HG03045 (cell line): ENCODE measurements at regions not wholly inside any gene's neighbourhood (a gene's known extent, or its start where the extent isn't known, plus 50 kb on each side); places are given as distances from the start of the nearest gene placed in this dataset.

Experiments used
- ATAC-seq: cut with Tn5 transposase; IDR thresholded peaks from one replicate; pipeline ENCODE4 v1.9.1; 2021; ENCODE audit warnings: mild to moderate bottlenecking, moderate library complexity; ENCODE audit not compliant: unreplicated experiment

DNA sequence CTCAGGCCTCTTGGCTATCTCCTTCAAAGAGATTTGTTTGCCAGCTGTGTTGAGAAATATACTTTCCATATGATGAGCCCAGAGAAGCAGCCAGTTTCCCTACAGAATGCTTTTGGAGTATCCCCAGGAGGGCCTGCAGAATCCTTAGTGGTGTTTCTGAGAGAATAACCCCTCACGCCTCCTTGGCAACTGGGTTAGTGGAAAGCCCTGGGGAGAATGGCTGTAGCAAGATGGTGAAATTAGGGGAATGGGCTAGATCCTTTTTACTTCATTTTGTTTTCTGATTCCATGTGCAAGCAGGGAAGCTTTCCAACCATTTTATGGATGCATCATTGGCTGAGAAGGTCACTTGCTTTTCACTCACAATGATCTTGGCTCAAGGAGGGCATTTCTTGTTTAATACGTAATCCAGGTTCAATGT lies 364.6 kb downstream of the DMRT2 start:
- no peak for ATAC-seq

- no peak for ATAC-seq
These were observed 365.0 kb downstream of the DMRT2 start for GRCh38 chr9:1415146-1415545.

- no peak for ATAC-seq
These were observed 366.1 kb downstream of the DMRT2 start for GRCh38 chr9:1416261-1416660.

- no peak for ATAC-seq
These were observed 371.3 kb downstream of the DMRT2 start for GRCh38 chr9:1421436-1421835.

DNA sequence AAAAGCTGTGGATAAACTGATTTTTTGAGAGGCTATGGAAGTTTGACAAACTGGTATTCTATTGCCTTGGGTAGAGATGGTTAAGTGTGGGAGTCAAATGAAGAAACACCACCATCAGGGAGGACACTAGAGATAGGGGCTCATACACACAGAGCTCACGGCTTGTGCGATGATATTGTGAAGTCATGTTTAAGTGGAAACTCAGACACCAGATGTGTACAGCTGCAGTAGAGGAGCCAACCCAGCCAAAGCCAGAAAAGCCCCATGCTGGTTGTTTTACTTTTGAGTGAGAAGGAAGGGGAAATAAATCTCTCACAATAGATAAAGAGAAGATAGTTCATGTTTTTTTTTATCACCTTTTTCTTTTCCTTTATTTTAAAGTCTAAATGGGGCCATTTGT lies 377.7 kb downstream of the DMRT2 start:
- no peak for ATAC-seq

GRCh38 chr9:1429297-1429696 lies 379.1 kb downstream of the DMRT2 start:
- no peak for ATAC-seq

DNA sequence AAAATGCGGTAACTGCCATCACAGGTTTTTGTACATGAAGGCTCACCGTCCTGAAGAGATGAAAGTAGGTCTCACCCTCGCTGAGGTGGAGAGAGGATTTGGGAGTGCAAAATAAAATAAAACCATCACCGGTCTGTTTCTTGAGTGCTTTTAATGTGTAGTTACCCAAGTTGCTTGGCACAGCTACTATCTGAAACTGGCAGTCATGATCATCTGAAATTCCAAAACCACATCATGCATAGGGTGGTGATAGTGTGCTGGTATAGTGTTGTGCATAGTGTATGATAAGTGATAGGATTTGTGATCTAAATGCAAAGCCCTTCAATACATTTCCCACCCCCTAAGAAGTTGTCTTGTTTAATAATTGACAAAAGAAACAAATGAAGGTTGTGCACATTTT lies 381.3 kb downstream of the DMRT2 start:
- ATAC-seq: no peak

- no peak for ATAC-seq
These were observed 384.1 kb downstream of the DMRT2 start for GRCh38 chr9:1434052-1434767.

DNA sequence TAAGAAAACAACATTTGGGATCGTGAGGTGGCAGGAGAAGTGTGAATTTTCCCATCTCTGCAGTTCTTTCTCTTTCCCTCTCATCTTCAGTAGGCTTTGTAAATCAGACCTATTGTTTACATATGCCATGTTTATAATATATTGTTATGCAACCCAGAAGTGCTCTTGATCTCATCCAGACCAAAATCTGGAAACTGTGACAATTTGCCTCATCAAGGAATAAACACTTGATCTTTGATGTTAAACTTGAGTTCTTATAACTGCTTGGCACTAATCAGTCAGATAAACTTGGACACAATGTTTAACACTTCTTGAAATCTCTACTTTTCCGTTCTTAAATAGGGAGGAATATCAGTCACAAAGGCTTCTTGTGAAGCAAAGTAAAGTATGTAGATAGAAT lies 384.7 kb downstream of the DMRT2 start:
- ATAC-seq: no peak

GRCh38 chr9:1440256-1440655 lies 390.1 kb downstream of the DMRT2 start:
- ATAC-seq: no peak

DNA sequence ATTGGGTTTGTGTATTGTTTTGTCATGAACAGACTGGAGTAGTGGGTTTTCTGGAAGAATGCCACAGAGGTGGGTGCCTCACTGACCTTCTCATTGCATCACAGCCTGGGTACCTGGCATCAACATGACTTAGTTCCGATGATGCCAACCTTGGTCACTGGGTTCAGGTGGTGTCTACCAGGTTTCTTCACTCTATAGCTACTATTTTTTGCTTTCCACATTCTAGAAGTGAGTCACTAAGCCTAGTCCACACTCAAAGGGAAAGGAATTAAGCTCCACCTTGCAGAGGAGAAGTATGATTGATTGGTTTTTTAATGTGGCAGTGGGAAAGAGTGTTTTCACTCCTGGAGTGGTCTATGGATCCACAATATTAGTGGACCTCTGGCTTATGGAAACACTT lies 391.9 kb downstream of the DMRT2 start:
- ATAC-seq: no peak

DNA sequence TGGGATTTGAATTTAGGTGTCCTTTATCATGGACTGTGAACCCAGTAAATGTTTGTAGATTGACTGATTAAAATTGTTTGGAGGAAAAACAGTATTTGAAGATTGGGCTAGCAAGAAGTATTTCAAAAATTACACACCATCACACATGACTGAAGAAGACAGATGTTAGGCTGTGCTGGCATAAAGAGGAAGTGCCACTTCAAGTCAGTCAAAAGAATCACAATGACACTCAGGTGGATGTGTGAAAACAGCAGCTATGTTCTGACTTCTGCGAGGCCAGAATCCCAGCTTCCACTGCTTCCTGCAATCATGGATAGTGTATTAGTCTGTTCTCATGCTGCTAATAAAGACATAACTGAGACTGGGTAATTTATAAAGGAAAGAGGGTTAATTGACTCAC lies 393.3 kb downstream of the DMRT2 start:
- ATAC-seq: no peak

GRCh38 chr9:1446671-1447070 lies 396.5 kb downstream of the DMRT2 start:
- ATAC-seq: no peak

GRCh38 chr9:1453636-1454035 lies 403.5 kb downstream of the DMRT2 start:
- no peak for ATAC-seq

GRCh38 chr9:1454211-1454610 lies 404.1 kb downstream of the DMRT2 start:
- ATAC-seq: no peak

- no peak for ATAC-seq
These were observed 404.6 kb downstream of the DMRT2 start for GRCh38 chr9:1454616-1455347.

DNA sequence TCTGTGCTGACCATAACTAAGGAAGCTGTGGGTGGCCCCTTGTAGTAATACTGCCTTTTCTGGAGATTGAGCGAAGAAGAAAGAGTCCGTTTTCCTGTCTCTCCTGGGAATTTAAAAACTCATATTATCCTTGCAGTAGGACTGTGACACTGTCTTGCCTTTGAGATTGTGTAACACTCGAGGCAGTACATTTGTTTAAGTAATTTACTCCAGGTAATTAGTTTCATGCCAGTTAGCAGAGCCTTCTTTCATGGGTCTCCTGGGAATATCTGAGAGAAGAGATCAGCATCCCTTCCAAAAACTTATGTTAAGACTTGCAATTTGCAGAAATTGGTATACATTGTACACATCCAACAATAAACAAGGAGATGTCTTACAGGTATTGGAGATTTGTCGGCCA lies 405.6 kb downstream of the DMRT2 start:
- no peak for ATAC-seq

- ATAC-seq: no peak
These were observed 406.3 kb downstream of the DMRT2 start for GRCh38 chr9:1456301-1457024.

GRCh38 chr9:1457460-1457859 lies 407.3 kb downstream of the DMRT2 start:
- ATAC-seq: no peak

DNA sequence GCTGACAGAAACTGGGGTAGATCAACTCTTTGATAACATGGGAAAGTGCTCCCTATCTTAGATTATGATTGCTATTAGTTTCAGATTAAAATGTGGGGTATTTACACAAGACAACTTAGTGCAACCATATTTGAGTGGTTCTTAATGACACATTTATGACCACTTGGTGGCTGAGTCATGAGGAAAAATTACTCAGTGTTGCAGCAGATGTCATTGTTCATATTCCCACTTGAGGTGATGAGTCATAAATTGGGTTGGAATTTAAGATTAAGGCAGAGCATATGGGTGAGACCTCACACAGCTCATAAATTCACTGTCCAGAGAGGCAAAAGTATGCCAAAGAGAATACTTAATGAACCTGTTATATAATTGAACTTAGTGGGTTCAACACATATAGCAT lies 408.3 kb downstream of the DMRT2 start:
- no peak for ATAC-seq

DNA sequence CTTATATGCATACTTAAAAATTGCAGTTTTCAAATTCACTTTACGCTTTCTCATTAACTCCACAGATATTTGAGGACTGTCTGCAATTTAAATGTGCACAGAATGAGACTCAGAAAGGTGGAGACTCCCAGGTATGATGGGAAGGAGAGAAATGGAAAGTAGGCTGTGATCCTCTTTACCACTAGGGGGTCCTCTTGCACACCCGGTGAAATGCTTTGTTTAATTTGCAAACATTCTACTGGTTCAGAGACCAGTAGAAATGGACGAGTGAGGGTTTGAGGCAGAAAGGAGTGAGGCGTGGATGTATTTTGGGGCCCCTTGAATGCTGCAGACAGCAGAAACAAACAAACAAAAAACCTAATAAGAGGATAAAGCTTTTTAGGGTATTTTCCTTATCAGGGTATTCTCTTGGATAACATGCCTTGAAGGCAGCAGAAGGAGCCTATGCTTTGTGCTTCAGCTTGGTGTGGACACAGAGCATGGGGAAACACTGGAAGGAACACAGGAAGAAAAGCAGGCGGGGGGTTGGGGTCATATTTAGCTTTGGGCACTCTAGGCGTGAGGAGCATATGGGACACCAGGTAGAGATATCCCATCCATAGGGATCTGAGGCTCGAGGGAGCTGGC lies 410.1 kb downstream of the DMRT2 start:
- ATAC-seq: peak; percentile 69
